ENCODE measurements at regions not wholly inside any gene's neighbourhood (a gene's known extent, or its start where the extent isn't known, plus 50 kb on each side); places are given as distances from the start of the nearest gene placed in this dataset.

DNA sequence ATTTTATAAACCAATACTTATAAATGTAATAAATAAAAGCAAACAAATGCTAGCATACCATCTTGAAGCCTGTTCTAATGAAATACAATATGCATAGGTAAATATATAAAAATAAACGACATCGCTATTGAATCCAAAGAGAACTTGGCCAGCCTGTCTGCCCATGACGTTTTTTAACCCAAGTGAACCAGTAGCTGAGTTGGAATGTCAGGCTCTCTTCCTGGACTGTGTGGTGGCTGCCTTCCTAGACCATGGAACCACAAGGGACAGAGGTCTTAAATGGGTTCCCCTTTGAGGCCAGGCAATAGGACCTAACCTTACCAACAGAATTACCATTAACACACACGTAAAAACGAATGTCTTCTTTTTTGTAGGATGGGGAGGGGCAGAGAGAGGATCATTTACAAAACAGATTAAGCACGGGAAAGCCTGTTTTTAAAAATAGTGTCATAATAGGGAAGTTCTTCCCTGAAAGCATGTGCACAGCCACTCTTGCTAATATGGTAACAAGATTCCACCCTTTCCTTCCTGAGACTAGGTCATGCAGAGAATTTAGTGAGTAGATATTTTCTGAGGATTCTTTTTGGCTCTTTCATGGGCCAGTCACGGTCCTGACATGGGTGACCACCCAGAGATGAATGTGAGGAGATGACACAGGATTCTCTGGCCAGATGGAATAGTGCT is 69.4 kb upstream of the ACSL1 start:
- Mint-ChIP-seq H3K36me3 (ENCODE audit: insufficient read depth) (no peaks in the 10 kb centered on the region), H3K4me3 (no peak overlapping the region), H3K27ac (ENCODE audit: low read depth) (no peak overlapping the region), H3K4me1 (no peaks in the 10 kb centered on the region), H3K9me3 (no peaks in the 10 kb centered on the region), H3K27me3 (peaks cover 66% of the 10 kb centered on the region)
- no peak for ATAC-seq (replicated peaks; ENCODE audit: extremely low read depth, poor library complexity, severe bottlenecking)
- no peak for DNase-seq (ENCODE audit: low spot score in 2 of 2)

DNA sequence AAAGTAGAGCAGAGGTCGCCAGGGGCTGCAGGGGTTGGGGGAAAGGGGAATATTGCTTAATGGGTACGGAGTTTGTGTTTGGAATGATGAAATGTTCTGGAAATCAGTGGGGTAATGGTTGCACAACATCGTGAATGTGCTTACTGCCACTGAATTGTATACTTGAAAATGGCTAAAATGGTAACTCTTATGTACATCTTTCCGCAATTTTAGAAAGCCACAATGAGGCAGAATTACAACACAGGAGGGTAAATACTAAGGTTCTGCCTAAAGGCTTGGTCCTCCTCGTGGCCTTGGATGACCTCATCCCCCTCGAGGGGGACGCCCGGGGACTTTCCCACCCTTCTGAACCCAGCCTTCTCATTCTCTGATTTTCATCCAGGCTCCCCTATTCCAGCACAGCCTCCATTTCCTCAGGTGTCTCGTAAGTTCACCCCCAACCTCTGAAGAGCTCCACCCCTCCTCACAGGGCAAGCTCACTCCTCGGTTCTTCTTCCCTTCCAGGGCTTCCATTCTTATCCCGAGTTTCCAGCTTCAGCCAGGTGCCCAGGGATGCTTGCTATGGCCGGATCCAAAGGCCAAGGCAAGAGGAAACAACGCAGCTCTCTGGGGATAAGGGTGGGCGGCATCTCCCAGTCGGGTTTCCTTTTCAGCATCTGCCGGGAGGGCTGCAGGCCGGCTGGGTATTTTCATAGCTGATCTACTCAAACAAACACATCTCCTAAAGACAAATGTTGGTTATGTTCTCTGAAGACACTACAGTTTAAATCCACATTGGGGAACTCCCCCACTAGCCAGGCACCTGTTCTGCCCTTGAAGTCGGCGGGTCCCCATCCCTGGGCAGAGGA is 71.3 kb upstream of the ACSL1 start:
- no peak for DNase-seq (ENCODE audit: low spot score in 2 of 2)
- H3K4me1 Mint-ChIP-seq, result no peaks in the 10 kb centered on the region
- H3K36me3 Mint-ChIP-seq (ENCODE audit: insufficient read depth), result no peaks in the 10 kb centered on the region
- H3K9me3 Mint-ChIP-seq, result no peaks in the 10 kb centered on the region
- no peak overlapping the region for H3K27ac Mint-ChIP-seq (ENCODE audit: low read depth)
- H3K27me3 Mint-ChIP-seq, result peaks cover 59% of the 10 kb centered on the region
- no peak for ATAC-seq (replicated peaks; ENCODE audit: extremely low read depth, poor library complexity, severe bottlenecking)
- H3K4me3 Mint-ChIP-seq, result no peak overlapping the region

DNA sequence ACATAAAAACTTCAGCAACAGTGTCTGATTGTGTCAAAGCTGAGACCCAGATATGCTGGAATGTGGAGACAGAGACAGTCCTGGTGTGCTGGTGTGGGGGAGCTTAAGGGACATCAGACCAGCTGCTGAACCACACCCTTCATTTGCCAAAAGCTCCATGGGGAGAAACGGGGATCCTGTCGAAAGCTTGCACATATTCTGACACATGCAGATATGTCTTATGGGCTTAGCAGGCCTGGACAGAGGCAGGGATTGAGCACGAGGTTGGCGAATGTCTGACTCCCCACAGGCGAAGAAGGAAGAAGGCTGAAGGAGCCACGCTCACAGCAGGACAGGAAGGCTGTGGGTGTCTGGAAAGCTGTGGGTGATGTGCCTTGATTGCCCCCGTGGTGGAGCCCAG is 72.1 kb upstream of the ACSL1 start:
- H3K36me3 Mint-ChIP-seq (ENCODE audit: insufficient read depth), result no peaks in the 10 kb centered on the region

DNA sequence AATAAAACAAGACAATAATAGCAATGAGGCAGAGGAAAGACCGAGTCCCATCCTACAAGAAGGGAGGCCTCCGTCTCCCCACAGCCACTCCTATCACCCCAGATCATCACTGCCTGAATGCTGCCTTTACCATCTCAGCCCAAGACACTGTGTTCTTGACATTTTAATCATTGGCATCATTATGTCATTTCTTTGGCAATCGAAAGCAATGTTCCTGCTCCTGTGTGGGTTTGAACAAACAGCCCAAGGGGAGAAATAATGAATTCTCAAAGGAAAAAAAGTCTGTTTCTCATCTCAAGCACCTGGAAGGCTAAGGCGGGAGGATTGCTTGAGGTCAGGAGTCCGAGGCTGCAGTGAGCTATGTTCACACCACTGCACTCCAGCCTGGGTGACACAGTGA is 73.0 kb upstream of the ACSL1 start:
- Mint-ChIP-seq H3K27me3 (peaks cover 53% of the 10 kb centered on the region), H3K4me1 (no peaks in the 10 kb centered on the region), H3K27ac (ENCODE audit: low read depth) (no peak overlapping the region), H3K9me3 (no peaks in the 10 kb centered on the region), H3K4me3 (no peak overlapping the region), H3K36me3 (ENCODE audit: insufficient read depth) (no peaks in the 10 kb centered on the region)
- DNase-seq (ENCODE audit: low spot score in 2 of 2), result no peak
- ATAC-seq (replicated peaks; ENCODE audit: extremely low read depth, poor library complexity, severe bottlenecking), result no peak

More for the DNA sequence above, 72.1 kb upstream of the ACSL1 start:
- no peak overlapping the region for H3K27ac Mint-ChIP-seq (ENCODE audit: low read depth)
- ATAC-seq (replicated peaks; ENCODE audit: extremely low read depth, poor library complexity, severe bottlenecking) (no peak), DNase-seq (ENCODE audit: low spot score in 2 of 2) (no peak)
- H3K27me3 Mint-ChIP-seq, result peaks cover 59% of the 10 kb centered on the region
- H3K4me3 Mint-ChIP-seq, result no peak overlapping the region
- no peaks in the 10 kb centered on the region for H3K4me1 Mint-ChIP-seq
- H3K9me3 Mint-ChIP-seq, result no peaks in the 10 kb centered on the region

DNA sequence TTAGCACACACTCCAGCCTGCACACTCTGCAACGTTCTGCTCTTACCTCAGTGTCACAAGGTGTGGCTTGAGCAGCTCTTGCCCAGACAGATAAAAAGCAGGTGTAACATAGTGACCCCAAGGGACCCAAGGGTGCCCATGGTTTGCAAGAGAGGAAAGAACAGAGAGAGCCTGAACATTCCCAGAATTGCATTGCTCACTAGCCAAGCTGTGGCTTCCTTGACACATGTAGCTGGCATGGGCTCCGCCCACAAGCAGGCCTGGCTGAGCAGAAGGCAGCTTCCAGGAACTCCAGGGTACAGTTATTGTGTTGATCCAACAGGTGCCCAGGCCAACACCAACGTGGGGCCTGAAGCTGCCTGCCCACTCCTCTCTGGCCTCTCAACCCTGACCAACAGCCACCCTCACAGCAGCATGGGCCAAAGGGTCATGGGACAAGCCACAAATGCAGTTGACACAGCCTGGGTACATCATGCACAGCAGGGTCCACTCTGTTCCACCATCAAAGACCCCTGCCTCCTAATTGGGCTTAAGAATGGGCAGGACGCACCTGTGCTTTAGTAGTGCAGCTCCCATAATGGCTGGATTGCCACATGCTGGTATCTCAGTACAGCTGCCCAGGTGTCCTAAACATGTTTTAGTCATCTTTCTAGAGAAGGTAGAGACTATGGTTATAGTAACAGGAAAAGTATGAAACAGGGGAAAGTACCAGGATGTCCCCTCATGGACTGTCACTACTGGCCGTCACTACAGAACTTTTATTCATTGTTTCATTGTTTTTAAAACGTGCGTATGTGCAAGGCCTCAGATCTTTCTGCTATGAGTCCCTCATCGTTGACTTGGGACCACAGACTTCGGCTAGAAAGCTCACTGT is 73.7 kb upstream of the ACSL1 start:
- Mint-ChIP-seq H3K4me1 (no peaks in the 10 kb centered on the region), H3K4me3 (no peak overlapping the region), H3K36me3 (ENCODE audit: insufficient read depth) (no peaks in the 10 kb centered on the region), H3K27ac (ENCODE audit: low read depth) (no peak overlapping the region), H3K27me3 (peaks cover 46% of the 10 kb centered on the region), H3K9me3 (no peaks in the 10 kb centered on the region)
- no peak for DNase-seq (ENCODE audit: low spot score in 2 of 2)
- ATAC-seq (replicated peaks; ENCODE audit: extremely low read depth, poor library complexity, severe bottlenecking), result no peak

DNA sequence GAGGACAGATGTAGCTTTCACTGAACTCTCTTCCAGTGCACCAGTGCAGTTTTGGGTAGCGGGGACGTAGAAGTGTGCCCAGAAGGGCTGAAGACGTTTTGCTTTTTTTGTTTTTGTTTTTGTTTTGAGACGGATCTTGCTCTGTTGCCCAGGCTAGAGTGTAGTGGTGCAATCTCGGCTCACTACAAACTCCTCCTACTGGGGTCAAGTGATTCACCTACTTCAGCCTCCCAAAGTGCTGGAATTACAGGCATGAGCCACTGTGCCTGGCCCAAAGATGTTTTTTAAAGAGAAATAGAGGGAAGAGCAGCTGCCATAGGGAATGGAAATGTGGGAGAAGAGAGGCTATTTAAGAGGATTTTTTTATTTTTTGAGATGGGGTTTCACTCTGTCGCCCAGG is 74.4 kb upstream of the ACSL1 start:
- DNase-seq (ENCODE audit: low spot score in 2 of 2) (no peak), ATAC-seq (replicated peaks; ENCODE audit: extremely low read depth, poor library complexity, severe bottlenecking) (no peak)
- Mint-ChIP-seq H3K27me3 (peaks cover 39% of the 10 kb centered on the region), H3K9me3 (no peaks in the 10 kb centered on the region), H3K36me3 (ENCODE audit: insufficient read depth) (no peaks in the 10 kb centered on the region), H3K27ac (ENCODE audit: low read depth) (no peak overlapping the region), H3K4me1 (no peaks in the 10 kb centered on the region), H3K4me3 (no peak overlapping the region)

DNA sequence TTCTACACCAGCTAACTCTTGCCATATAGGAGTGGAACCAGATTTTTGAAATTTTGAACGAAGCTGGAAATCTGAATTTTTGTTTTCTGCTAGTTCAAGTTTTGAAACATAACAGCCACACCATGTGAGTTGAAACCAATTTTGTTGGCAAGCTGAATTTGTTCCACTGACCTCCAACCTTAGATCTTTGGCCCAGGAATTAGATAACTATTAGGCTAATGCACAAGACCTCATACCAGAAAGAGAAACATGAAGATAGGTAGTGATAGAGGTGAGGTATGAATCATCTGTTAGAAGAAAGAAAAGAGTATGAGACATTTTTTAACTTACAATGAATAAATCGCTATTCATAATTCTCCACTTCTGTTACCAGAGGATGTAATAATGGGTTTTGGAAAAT is 76.8 kb upstream of the ACSL1 start:
- Mint-ChIP-seq H3K36me3 (ENCODE audit: insufficient read depth) (no peaks in the 10 kb centered on the region), H3K4me3 (no peak overlapping the region), H3K4me1 (peaks cover 1% of the 10 kb centered on the region), H3K27ac (ENCODE audit: low read depth) (no peak overlapping the region), H3K9me3 (no peaks in the 10 kb centered on the region), H3K27me3 (peaks cover 23% of the 10 kb centered on the region)
- ATAC-seq (replicated peaks; ENCODE audit: extremely low read depth, poor library complexity, severe bottlenecking), result no peak
- DNase-seq (ENCODE audit: low spot score in 2 of 2), result no peak

DNA sequence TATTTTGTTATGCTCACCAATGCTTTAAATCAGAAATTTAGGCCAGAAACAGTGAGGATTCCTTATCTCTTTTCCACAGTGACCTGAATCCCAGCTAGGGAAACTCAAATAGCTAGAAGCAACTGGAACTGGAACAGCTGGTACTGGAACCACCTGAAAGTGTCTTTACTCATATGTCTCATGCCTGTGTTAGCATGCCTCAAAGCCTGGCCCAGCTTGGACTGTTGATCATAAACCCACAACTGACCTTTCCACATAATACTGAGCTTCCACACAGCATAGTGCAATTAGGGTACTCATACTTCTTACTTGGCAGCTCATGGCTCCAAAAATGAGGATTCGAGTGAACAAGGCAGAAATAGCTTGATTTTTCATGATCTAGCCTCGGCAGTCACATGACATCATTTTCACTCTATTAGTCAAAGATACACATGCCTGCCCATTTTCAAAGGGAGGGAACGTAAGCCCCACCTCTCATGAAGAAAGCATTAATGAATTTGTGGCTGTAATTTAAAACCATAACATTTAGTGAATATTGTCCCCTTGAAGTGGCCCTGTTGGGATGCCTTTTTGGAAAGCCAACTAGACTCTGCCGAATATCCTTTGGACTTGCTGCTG is 80.8 kb upstream of the ACSL1 start:
- Mint-ChIP-seq H3K9me3 (no peaks in the 10 kb centered on the region), H3K27me3 (peaks cover 22% of the 10 kb centered on the region), H3K27ac (ENCODE audit: low read depth) (no peak overlapping the region), H3K4me1 (peaks cover 6% of the 10 kb centered on the region), H3K4me3 (no peak overlapping the region), H3K36me3 (ENCODE audit: insufficient read depth) (no peaks in the 10 kb centered on the region)
- DNase-seq (ENCODE audit: low spot score in 2 of 2), result no peak
- no peak for ATAC-seq (replicated peaks; ENCODE audit: extremely low read depth, poor library complexity, severe bottlenecking)

DNA sequence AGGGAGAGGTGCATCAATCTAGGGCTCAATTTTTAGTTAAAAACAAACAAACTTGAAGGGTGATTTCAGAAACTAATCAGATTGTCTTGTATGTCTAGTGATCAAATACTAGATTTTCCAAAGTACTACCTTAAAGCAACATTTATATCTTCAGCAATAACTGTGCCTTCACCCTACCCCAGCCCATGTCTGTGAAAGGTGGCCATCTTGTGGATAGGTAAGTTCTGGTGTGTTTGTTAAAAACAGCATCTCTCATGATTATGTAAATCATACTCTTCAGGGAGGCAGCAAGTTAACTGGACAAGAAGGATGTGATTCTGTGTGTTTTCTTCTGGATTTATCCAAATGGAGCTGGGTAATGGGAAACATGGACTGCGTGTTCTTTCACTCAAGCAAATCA is 81.4 kb upstream of the ACSL1 start:
- no peak overlapping the region for H3K4me3 Mint-ChIP-seq
- H3K4me1 Mint-ChIP-seq, result peaks cover 6% of the 10 kb centered on the region
- no peak for DNase-seq (ENCODE audit: low spot score in 2 of 2)
- H3K9me3 Mint-ChIP-seq, result peaks cover 4% of the 10 kb centered on the region
- peak; percentile 19 for ATAC-seq (replicated peaks; ENCODE audit: extremely low read depth, poor library complexity, severe bottlenecking)
- peaks cover 28% of the 10 kb centered on the region for H3K27me3 Mint-ChIP-seq
- no peak overlapping the region for H3K27ac Mint-ChIP-seq (ENCODE audit: low read depth)
- H3K36me3 Mint-ChIP-seq (ENCODE audit: insufficient read depth), result no peaks in the 10 kb centered on the region

DNA sequence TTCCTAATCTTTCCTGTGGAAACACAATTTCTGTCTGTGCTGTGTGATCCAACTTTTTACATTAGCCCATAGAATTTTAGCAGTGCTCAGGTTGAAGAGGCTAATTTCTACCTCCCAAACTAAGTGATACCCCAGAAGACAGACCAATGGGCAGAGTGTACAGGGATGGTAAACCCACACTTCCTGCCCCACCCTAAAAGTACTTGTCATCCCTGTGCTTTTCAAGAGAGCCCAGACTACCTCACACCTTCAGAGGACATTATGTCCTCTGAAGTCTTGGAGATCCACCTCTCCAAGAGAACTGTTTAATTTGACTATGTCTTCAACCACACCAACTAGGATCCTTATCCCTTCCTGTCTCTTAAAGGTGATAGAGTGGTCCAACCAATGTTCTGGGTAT is 82.0 kb upstream of the ACSL1 start:
- no peaks in the 10 kb centered on the region for H3K36me3 Mint-ChIP-seq (ENCODE audit: insufficient read depth)
- no peak for ATAC-seq (replicated peaks; ENCODE audit: extremely low read depth, poor library complexity, severe bottlenecking)
- H3K4me1 Mint-ChIP-seq, result peaks cover 6% of the 10 kb centered on the region
- H3K27me3 Mint-ChIP-seq, result peaks cover 34% of the 10 kb centered on the region
- H3K9me3 Mint-ChIP-seq, result peaks cover 7% of the 10 kb centered on the region
- H3K4me3 Mint-ChIP-seq, result no peak overlapping the region
- DNase-seq (ENCODE audit: low spot score in 2 of 2), result no peak
- no peak overlapping the region for H3K27ac Mint-ChIP-seq (ENCODE audit: low read depth)

DNA sequence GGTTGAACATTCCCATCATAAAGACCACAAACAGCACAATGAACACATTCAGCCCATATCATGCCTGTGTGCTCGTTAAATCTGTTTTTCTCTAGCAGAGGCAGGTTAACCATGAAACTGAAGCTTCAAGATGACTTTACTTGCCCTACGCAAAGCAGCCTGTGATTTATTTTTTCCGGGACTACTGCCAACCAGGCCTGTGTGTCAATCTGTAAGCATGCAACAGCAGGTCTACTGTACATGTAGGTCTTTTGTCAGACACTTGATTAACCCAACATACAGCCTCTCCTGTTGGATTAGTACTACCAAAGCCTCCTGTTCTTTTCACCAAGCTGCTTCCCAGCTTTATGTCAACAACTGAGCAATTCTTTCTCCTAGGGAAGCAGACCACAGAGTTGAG is 85.5 kb upstream of the ACSL1 start:
- Mint-ChIP-seq H3K27me3 (peaks cover 63% of the 10 kb centered on the region), H3K4me1 (peaks cover 6% of the 10 kb centered on the region), H3K36me3 (ENCODE audit: insufficient read depth) (no peaks in the 10 kb centered on the region), H3K4me3 (no peak overlapping the region), H3K27ac (ENCODE audit: low read depth) (no peak overlapping the region), H3K9me3 (peaks cover 12% of the 10 kb centered on the region)
- ATAC-seq (replicated peaks; ENCODE audit: extremely low read depth, poor library complexity, severe bottlenecking) (no peak), DNase-seq (ENCODE audit: low spot score in 2 of 2) (no peak)

DNA sequence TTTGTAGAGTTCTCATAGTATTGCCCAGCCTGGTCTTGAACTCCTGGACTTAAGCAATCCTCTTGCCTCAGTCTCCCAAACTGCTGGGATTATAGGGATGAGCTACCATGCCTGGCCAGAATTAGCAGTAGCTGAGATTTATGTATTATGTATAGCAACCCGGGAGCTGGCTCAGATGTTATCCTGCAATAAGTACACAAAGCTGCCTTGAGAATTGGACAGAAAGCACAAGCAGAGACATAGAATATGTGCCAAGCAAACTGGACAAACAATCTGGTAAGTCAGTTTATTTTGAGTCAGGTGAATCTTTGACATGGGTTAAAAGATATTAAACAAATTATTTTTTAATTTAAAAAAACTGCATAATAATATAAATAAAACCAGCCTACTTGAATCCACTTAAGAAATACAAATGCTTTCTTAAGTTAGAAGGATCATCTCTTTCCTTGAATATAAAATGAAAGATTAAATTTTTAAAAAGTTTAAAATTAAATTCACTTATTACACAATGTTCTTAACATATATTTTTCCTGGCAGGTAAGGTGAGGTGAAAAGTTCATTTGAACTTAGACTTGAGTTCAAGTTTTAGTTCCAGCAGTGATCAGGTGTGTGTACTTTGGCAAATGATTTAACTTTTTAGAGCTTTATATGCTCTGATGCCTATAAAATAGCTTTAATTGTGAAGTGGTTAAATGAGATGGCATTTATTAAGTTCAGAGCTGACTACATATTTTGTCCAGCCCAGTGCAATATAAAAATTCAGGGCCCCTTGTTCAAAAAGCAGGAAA is 87.8 kb upstream of the ACSL1 start:
- Mint-ChIP-seq H3K27me3 (peaks cover 78% of the 10 kb centered on the region), H3K27ac (ENCODE audit: low read depth) (no peak overlapping the region), H3K36me3 (ENCODE audit: insufficient read depth) (no peaks in the 10 kb centered on the region), H3K4me1 (no peaks in the 10 kb centered on the region), H3K9me3 (peaks cover 12% of the 10 kb centered on the region), H3K4me3 (no peak overlapping the region)
- ATAC-seq (replicated peaks; ENCODE audit: extremely low read depth, poor library complexity, severe bottlenecking) (no peak), DNase-seq (ENCODE audit: low spot score in 2 of 2) (no peak)
